Panc1 (cell line): ENCODE measurements at regions not wholly inside any gene's neighbourhood (a gene's known extent, or its start where the extent isn't known, plus 50 kb on each side); places are given as distances from the start of the nearest gene placed in this dataset.

ENCODE experiments used
- ATAC-seq: fragments of 200-7000 bp; cut with Tn5 transposase; 2 replicates; pipeline ENCODE4 v1.9.1; 2020; ENCODE audit warnings: mild to moderate bottlenecking, moderate library complexity
- BruUV-seq: library from RNA; stranded (reverse); fragments of 400-500 nt; replicated peaks from 2 replicates; lab custom pipeline; 2021; lab: Mats Ljungman, UMichigan
- CTCF ChIA-PET: fragments of 300-600 bp; sonication (Branson Sonifier 250); formaldehyde crosslinking; loops from one replicate; lab custom pipeline; 2022; ENCODE audit warnings: antibody characterized with exemption; lab: Charles Lee
- POLR2A ChIA-PET: fragments of 300-600 bp; sonication (Branson Sonifier 250); formaldehyde crosslinking; loops from one replicate; lab custom pipeline; 2022; ENCODE audit warnings: antibody characterized with exemption; lab: Charles Lee
- DNase-seq: peaks from one replicate; pipeline ENCODE4 v3.0.0-alpha.2; 2010; ENCODE audit warnings: low read depth, low spot score
- H3K27ac ChIP-seq: 2 replicates; pipeline ENCODE4 v1.5.1; 2011; ENCODE audit warnings: mild to moderate bottlenecking, low read length, inconsistent platforms
- H3K27me3 ChIP-seq: fragments of 200-500 bp; sonication (Bioruptor generic); 2 replicates; pipeline ENCODE4 v1.6.0; 2014; ENCODE audit warnings: low read length, inconsistent platforms; ENCODE audit not compliant: control insufficient read depth, insufficient read depth
- H3K36me3 ChIP-seq: fragments of 200-500 bp; sonication (Bioruptor generic); 2 replicates; pipeline ENCODE4 v1.5.1; 2014; ENCODE audit warnings: inconsistent platforms, mild to moderate bottlenecking, low read length, moderate library complexity; ENCODE audit not compliant: control insufficient read depth, insufficient read depth
- H3K4me1 ChIP-seq: 2 replicates; pipeline ENCODE4 v1.5.1; 2011; ENCODE audit warnings: inconsistent platforms, mild to moderate bottlenecking, low read length, moderate library complexity; ENCODE audit not compliant: control insufficient read depth, insufficient read depth
- H3K4me3 ChIP-seq, 2 experiments: 2 replicates each; pipeline ENCODE4 v1.5.1; 2011 to 2012; ENCODE audit warnings: low read depth in 2 of 2, low read length in 2 of 2, mild to moderate bottlenecking in 2 of 2, inconsistent platforms in 1 of 2, moderate library complexity in 1 of 2
- H3K9me3 ChIP-seq: fragments of 200-500 bp; sonication (Bioruptor generic); 2 replicates; pipeline ENCODE4 v1.5.1; 2014; ENCODE audit warnings: low read depth, mild to moderate bottlenecking, inconsistent platforms, low read length, moderate library complexity; ENCODE audit not compliant: control insufficient read depth, insufficient read depth
- CTCF ChIP-seq: fragments of 450-650 bp; IDR thresholded peaks from 2 replicates; pipeline ENCODE4 v1.5.1; 2017; ENCODE audit warnings: mild to moderate bottlenecking
- POLR2AphosphoS5 ChIP-seq: IDR thresholded peaks from 2 replicates; pipeline ENCODE4 v1.6.1; 2012; ENCODE audit warnings: mild to moderate bottlenecking, low read depth, low read length, moderate library complexity
- SIN3A ChIP-seq: IDR thresholded peaks from 2 replicates; pipeline ENCODE4 v1.6.1; 2012; ENCODE audit warnings: low read depth, mild to moderate bottlenecking, low read length, moderate library complexity, borderline replicate concordance; ENCODE audit not compliant: insufficient read depth
- TCF7L2 ChIP-seq: IDR thresholded peaks from 2 replicates; pipeline ENCODE4 v1.6.1; 2011; ENCODE audit warnings: mild to moderate bottlenecking, low read depth, low read length, inconsistent platforms
- in situ Hi-C: cut with HindIII; loops from 2 replicates; pipeline ENCODE4 v1.10.0; 2016; ENCODE audit warnings: low sequenced_read_pairs, low pct_unique_long_range_greater_than_20kb
- intact Hi-C: fragments of 100-400 bp; cut with micrococcal nuclease; formaldehyde crosslinking; loops from one replicate; pipeline ENCODE4 v1.10.0; 2022; ENCODE audit not compliant: unreplicated experiment
- TF ChIP-seq, protein P1 (sequence below), 2 experiments: IDR thresholded peaks; 2 replicates each; pipeline ENCODE4 v1.6.1; 2011 to 2012; ENCODE audit warnings: low read depth in 2 of 2, control low read depth in 1 of 2, low read length in 1 of 2, mild to moderate bottlenecking in 1 of 2, moderate library complexity in 1 of 2; ENCODE audit not compliant: insufficient read depth in 1 of 2

DNA sequence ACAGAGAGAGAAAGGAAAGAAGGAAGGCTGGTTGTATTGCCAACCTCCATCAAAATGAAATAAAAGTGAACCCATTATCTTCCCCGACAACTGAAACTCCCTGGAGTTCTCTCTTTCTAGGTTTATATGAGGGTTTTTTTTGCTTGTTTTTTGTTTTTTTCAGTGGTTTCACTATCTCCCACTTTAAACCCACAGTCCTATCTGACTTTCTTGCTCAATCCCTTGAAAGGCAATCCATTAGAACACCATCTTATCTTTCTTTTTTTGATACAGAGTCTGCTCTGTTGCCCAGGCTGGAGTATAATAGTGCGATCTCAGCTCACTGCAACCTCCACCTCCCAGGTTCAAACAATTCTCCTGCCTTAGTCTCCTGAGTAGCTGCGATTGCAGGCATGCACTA is 158.0 kb upstream of the MIR17HG start:
- H3K4me3 ChIP-seq, result no peak overlapping the region
- ChIA-PET POLR2A (no interaction called here), CTCF (no interaction called here)
- DNase-seq, result no peak
- H3K27me3 ChIP-seq, result no peaks in the 10 kb centered on the region
- intact Hi-C loops (no loop called here), in situ Hi-C loops (no loop called here)
- no peaks in the 10 kb centered on the region for H3K4me1 ChIP-seq
- TF ChIP-seq CTCF, result no peak
- TF ChIP-seq, protein P1, sequence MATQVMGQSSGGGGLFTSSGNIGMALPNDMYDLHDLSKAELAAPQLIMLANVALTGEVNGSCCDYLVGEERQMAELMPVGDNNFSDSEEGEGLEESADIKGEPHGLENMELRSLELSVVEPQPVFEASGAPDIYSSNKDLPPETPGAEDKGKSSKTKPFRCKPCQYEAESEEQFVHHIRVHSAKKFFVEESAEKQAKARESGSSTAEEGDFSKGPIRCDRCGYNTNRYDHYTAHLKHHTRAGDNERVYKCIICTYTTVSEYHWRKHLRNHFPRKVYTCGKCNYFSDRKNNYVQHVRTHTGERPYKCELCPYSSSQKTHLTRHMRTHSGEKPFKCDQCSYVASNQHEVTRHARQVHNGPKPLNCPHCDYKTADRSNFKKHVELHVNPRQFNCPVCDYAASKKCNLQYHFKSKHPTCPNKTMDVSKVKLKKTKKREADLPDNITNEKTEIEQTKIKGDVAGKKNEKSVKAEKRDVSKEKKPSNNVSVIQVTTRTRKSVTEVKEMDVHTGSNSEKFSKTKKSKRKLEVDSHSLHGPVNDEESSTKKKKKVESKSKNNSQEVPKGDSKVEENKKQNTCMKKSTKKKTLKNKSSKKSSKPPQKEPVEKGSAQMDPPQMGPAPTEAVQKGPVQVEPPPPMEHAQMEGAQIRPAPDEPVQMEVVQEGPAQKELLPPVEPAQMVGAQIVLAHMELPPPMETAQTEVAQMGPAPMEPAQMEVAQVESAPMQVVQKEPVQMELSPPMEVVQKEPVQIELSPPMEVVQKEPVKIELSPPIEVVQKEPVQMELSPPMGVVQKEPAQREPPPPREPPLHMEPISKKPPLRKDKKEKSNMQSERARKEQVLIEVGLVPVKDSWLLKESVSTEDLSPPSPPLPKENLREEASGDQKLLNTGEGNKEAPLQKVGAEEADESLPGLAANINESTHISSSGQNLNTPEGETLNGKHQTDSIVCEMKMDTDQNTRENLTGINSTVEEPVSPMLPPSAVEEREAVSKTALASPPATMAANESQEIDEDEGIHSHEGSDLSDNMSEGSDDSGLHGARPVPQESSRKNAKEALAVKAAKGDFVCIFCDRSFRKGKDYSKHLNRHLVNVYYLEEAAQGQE (IDR thresholded peaks at IDR 0.05; ENCODE audit: insufficient read depth in 1 of 2, low read depth in 2 of 2, low read length in 1 of 2), result no peak
- TF ChIP-seq TCF7L2, result no peak
- TF ChIP-seq SIN3A, result no peak
- no peak for TF ChIP-seq POLR2AphosphoS5
- H3K27ac ChIP-seq, result no peak overlapping the region
- no peak for ATAC-seq
- no peaks in the 10 kb centered on the region for H3K36me3 ChIP-seq
- no peaks in the 10 kb centered on the region for H3K9me3 ChIP-seq
- BruUV-seq, result no TSS peak

- no peak for DNase-seq
- Histone ChIP-seq H3K4me1 (no peaks in the 10 kb centered on the region), H3K9me3 (no peaks in the 10 kb centered on the region), H3K27me3 (no peaks in the 10 kb centered on the region), H3K4me3 (no peak overlapping the region), H3K36me3 (no peaks in the 10 kb centered on the region), H3K27ac (no peak overlapping the region)
- in situ Hi-C loops, result no loop called here
- TF ChIP-seq SIN3A (no peak), CTCF (no peak), TCF7L2 (no peak)
- TF ChIP-seq, protein P1 (IDR thresholded peaks at IDR 0.05; ENCODE audit: insufficient read depth in 1 of 2, low read depth in 2 of 2, low read length in 1 of 2), result no peak
- intact Hi-C loops, result no loop called here
- ChIA-PET CTCF (no interaction called here), POLR2A (no interaction called here)
- ATAC-seq, result no peak
- no TSS peak for BruUV-seq
Observed at GRCh38 chr13:91193358-91193757, 154.1 kb upstream of the MIR17HG start.
